KMS-11 (cell line): ENCODE measurements at regions not wholly inside any gene's neighbourhood (a gene's known extent, or its start where the extent isn't known, plus 50 kb on each side); places are given as distances from the start of the nearest gene placed in this dataset.

Experiments used
- H2AFZ ChIP-seq: fragments of 200-600 bp; sonication (generic); 2 replicates; pipeline ENCODE4 v1.6.1; 2016; ENCODE audit warnings: antibody characterized with exemption, mixed run types, low read depth
- H3K27ac ChIP-seq: fragments of 200-600 bp; sonication (generic); 2 replicates; pipeline ENCODE4 v1.6.1; 2016; ENCODE audit warnings: mild to moderate bottlenecking, mixed run types
- H3K27me3 ChIP-seq: fragments of 200-600 bp; sonication (generic); 2 replicates; pipeline ENCODE4 v1.6.1; 2017; ENCODE audit warnings: mild to moderate bottlenecking, low read depth, mixed run types, moderate library complexity; ENCODE audit not compliant: insufficient read depth
- H3K36me3 ChIP-seq: fragments of 200-600 bp; sonication (generic); 2 replicates; pipeline ENCODE4 v1.6.1; 2017; ENCODE audit warnings: mild to moderate bottlenecking, mixed run types; ENCODE audit not compliant: insufficient read depth
- H3K4me1 ChIP-seq: fragments of 200-600 bp; sonication (generic); 2 replicates; pipeline ENCODE4 v1.6.1; 2016; ENCODE audit warnings: mild to moderate bottlenecking, low read depth, mixed run types; ENCODE audit not compliant: poor library complexity, severe bottlenecking
- H3K4me2 ChIP-seq: fragments of 200-600 bp; sonication (generic); 2 replicates; pipeline ENCODE4 v1.7.0; 2016; ENCODE audit warnings: mild to moderate bottlenecking, mixed run types
- H3K4me3 ChIP-seq: fragments of 200-600 bp; sonication (generic); IDR thresholded peaks from 2 replicates; pipeline ENCODE4 v1.6.1; 2017; ENCODE audit warnings: low read depth, low read length, mixed read lengths; ENCODE audit not compliant: insufficient read depth
- H3K79me2 ChIP-seq: fragments of 200-600 bp; sonication (generic); 2 replicates; pipeline ENCODE4 v1.6.1; 2016; ENCODE audit warnings: low read depth, mixed run types; ENCODE audit not compliant: insufficient read depth
- H3K9ac ChIP-seq: fragments of 200-600 bp; sonication (generic); 2 replicates; pipeline ENCODE4 v1.6.1; 2016; ENCODE audit warnings: mild to moderate bottlenecking, mixed run types
- H4K20me1 ChIP-seq: fragments of 200-600 bp; sonication (generic); 2 replicates; pipeline ENCODE4 v1.6.1; 2016; ENCODE audit warnings: mild to moderate bottlenecking, mixed run types; ENCODE audit not compliant: insufficient read depth
- CTCF ChIP-seq: fragments of 200-600 bp; sonication (generic); conservative IDR thresholded peaks from 2 replicates; pipeline ENCODE4 v1.6.1; 2017; ENCODE audit warnings: low read depth, mild to moderate bottlenecking, antibody characterized with exemption, low read length, moderate library complexity, mixed read lengths

- TF ChIP-seq CTCF = no peak
- Histone ChIP-seq H3K27ac (no peak overlapping the region), H3K79me2 (no peaks in the 10 kb centered on the region), H3K4me3 (no peak overlapping the region), H3K27me3 (no peaks in the 10 kb centered on the region), H3K4me1 (peaks cover 25% of the 10 kb centered on the region), H3K4me2 (no peak overlapping the region), H4K20me1 (no peaks in the 10 kb centered on the region), H3K36me3 (no peaks in the 10 kb centered on the region), H2AFZ (0 out of 2 replicates have a peak overlapping the region, but pooled peaks have one; percentile 10), H3K9ac (no peak overlapping the region)
Measured at GRCh38 chr5:61280761-61281427, 51.2 kb upstream of the ZSWIM6 start.

- Histone ChIP-seq H3K27me3 (no peaks in the 10 kb centered on the region), H2AFZ (no peak overlapping the region), H3K4me2 (no peak overlapping the region), H3K9ac (no peak overlapping the region), H3K36me3 (no peaks in the 10 kb centered on the region), H3K79me2 (no peaks in the 10 kb centered on the region), H3K4me1 (peaks cover 25% of the 10 kb centered on the region), H3K27ac (no peak overlapping the region), H3K4me3 (no peak overlapping the region), H4K20me1 (no peaks in the 10 kb centered on the region)
- TF ChIP-seq CTCF = no peak
Measured at GRCh38 chr5:61281686-61282085, 50.4 kb upstream of the ZSWIM6 start.
